ENCODE measurements at regions not wholly inside any gene's neighbourhood (a gene's known extent, or its start where the extent isn't known, plus 50 kb on each side); places are given as distances from the start of the nearest gene placed in this dataset.
"Not testable (repeated sequence)": the region's sequence is repeated elsewhere in the genome, so short reads cannot be mapped to it uniquely, and the experiment has no call there.

DNA sequence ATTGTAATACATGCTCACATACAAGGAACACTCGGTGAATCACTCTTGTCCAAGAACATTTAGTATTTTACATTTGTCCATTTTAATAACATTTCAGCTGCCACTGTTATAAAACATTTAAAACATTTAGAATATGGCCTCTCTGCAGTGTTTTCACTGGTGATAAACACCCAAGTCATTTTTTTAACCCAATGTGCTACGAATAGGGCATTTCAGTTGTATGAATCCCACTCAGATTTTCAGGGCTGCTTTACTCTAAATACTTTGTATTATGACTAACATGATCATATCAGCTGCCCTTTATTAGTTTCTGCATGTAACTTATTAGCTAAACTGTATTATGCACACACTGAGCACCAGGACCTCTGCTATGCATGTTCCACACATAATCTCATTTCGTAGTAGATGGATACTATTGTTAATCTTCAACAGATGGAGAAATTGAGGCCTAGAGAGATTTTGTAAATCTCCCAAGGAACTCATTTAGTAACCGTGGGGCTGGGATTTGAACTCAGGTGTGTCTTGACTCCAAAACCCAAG, 148.6 kb upstream of the CDIN1 start:
- DNase-seq: no peak

DNA sequence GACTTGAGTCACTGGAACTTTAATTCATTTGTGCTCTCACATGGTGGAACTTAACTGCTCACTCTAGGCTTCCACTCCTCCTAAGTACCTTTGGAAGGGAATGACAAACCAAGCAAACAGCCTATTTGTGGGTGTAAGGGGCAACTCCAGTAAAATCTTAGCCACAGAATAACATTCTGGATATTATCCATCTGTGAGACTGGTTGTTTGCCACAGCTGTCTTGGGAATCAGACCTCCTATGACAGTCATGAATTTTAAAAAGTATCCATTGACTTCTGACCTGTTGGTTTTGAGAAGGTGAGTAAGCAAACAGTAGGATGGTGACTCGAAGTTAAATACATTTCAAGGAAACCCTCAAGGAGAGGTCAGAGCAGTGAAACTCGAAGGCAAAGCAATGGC, 147.3 kb upstream of the CDIN1 start:
- no peak for DNase-seq

- no peak for DNase-seq
Observed at GRCh38 chr15:36434177-36434576, 145.2 kb upstream of the CDIN1 start.

DNA sequence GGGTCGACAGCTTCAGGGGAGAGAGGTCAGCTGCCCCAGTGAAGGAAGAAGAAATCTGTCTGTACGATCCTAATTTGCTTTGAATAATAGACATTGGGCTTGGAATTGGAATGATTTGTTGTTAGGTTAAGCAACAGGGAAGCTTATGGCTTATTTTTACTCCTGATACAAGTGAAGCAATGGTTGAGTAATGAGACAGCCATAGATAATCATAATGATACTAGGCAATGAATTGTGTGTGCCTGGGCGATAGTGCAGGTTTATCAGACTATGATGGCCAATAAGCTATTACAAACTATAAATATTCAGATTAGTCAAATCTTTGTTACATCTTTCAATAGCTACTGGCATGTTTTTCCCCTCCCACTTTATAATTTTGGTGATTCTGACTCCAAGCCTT, 140.9 kb upstream of the CDIN1 start:
- no peak for DNase-seq

GRCh38 chr15:36447373-36447772, 132.1 kb upstream of the CDIN1 start:
- no peak for DNase-seq

- no peak for DNase-seq
Observed at GRCh38 chr15:36448418-36448817, 131.0 kb upstream of the CDIN1 start.

GRCh38 chr15:36449084-36449661, 130.3 kb upstream of the CDIN1 start:
- DNase-seq: no peak

DNA sequence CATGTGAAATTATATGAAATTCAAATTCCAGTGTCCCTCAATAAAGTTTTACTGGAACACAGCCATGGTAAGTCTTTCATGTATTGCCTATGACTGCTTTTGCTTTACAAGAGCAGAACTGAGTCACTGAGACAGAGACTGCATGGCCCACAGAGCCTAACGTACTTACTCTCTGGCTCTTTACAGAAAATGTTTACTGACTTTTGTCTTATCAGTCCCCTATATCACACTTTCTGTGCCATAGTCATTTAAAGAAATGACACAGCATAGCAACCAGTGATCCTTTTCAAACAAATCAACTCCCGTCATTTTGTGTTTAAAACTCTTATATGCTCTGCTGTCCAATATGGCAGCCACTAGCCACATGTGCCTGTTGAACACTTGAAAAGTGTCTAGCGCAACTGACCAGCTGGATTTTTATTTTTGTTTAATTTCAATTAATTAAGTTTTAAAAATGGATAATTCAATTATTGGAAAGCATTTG, 129.7 kb upstream of the CDIN1 start:
- no peak for DNase-seq

- DNase-seq: not testable (repeated sequence)
Observed at GRCh38 chr15:36454244-36454643, 125.2 kb upstream of the CDIN1 start.

GRCh38 chr15:36458411-36458810, 121.0 kb upstream of the CDIN1 start:
- no peak for DNase-seq

GRCh38 chr15:36465304-36465703, 114.1 kb upstream of the CDIN1 start:
- DNase-seq: no peak

DNA sequence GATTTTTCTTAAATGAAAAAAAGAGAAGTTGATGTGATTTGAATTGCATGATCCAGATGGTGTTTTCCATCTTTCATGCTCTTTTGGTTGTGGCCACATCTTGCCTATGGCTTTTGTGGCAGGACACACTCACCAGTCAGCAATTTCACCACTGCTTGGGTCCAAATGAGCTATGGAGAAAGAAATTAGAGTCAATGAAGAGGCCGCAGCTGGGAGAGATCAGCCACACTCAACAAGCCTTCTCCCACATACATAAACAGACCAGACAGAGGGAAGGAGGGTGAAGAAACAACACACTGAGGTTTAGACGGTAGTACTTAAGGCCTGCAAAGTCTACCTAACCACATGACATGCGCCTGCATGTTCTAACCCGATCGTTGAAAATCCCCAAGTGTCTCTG, 110.7 kb upstream of the CDIN1 start:
- no peak for DNase-seq

DNA sequence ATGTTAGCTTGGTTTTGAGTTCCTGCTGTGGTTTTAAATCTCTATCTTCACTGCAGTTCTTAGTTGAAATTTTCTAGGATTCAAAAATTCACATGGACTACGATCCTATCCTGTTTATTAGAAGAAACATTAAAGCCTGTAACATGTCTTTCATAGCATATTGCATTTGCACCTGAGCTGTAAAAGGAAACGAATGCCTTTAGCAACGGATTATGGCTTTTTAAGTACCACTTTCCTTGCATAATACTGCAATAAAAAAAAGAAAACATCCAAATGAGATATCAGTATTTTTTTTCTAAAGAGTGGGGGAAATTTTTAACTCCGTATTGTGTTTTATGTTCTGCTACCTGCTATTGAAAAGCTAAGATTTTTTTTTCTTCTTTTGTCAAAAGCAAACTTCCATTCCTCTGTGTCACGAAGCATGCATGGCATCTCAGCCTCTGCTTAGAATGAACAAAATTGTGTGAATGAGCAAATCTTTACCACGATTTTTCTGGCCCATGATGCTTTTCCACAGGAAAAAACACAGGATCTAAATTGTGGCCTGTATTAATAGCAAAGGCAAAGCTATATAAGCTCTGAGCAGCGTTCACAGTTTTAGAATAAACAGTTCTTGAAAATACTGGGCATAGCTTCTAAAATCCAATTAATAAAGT, 110.0 kb upstream of the CDIN1 start:
- no peak for DNase-seq

DNA sequence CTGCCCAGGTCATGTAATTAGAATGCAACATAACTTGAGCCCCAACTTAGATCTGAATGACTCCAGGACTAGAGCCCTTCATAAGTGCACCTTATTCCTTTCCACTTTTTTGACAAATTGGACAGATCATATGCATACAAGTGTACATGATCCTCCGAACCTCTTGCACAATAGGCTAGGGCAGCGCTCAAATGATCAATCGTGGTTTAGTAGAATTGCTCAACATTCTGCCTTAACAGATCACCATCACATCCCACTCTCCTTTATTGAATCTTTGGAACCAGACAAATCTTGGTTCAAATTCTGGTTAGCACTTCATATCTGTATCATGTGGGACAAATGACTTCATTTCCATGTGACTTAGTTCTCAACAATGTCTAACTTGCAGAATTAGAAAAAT, 106.8 kb upstream of the CDIN1 start:
- no peak for DNase-seq

GRCh38 chr15:36478561-36478960, 100.9 kb upstream of the CDIN1 start:
- no peak for DNase-seq

- DNase-seq: no peak
Observed at GRCh38 chr15:36479200-36479896, 100.1 kb upstream of the CDIN1 start.

- DNase-seq: no peak
Observed at GRCh38 chr15:36481156-36481555, 98.3 kb upstream of the CDIN1 start.

GRCh38 chr15:36483409-36483808, 96.0 kb upstream of the CDIN1 start:
- no peak for DNase-seq

DNA sequence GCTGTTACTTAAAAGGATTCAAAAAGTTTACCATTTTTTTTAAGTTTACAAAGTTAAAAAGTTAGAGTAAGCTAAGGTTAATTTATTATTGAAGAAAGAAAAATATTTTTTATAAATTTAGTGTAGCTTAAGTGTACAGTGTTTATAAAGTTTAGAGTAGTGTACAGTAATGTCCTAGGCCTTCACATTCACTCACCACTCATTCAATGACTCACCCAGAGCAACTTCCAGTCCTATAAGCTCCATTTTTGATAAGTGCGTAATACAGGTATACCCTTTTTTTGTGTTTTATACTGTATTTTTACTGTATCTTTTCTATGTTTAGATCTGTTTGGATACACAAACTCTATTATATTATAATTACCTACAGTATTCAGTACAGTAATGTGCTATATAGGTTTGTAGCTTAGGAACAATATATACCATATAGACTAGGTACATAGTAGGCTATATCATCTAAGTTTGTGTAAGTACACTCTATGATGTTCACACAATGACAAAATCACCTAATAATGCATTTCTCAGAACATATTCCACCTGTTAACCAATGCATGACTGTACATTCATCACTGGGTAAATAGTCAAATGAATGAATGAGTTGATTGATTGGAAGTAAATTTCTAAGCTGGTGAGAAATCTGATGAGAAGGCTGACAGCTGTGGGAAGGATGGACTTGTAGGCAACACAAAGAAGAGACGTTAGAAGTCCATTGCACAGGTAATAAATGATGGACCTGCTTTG, 95.2 kb upstream of the CDIN1 start:
- DNase-seq: no peak

- no peak for DNase-seq
Observed at GRCh38 chr15:36491912-36492311, 87.5 kb upstream of the CDIN1 start.

DNA sequence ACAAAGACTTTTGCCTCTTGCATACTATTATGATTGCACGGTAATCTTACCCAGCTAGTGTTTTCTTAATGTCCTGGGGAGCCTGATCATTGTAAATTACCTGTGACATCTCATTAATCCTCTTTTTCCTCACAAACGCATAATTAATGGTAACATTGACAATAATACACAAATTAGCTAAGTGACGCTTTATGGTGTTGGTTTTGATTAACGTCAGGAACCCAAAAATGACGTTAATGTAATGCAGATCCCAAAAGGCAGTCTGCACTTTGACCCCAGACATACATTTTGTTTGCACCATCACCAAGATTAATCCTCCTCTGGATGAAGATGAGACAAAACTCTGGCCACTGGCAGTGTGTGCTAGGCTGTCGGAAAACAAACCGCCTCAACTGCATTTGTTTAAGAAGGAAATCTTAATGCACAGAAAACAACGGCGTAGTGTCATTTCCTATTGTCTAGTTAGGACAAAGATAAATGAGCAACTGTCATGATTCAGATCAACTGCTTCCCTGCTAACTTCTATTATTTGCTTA, 83.9 kb upstream of the CDIN1 start:
- no peak for DNase-seq

- DNase-seq: no peak
Observed at GRCh38 chr15:36497901-36498300, 81.5 kb upstream of the CDIN1 start.

DNA sequence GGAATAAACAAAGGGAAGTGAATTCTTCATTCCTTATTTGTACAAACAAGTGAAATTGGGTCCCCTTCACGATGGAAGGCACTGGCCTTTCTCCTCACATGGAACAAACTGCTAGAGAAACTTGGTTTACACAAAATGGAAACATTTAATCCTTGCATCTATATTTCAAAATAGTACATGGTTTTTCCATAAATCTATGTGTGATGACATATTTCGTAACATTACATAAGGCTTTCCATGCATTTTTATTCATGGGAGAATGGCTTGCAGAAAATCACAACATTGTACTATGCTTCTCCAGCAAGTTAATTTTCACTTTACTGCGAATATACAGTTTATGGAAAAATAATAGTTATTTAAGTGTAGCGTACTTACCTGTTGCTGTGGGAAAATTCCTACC, 81.0 kb upstream of the CDIN1 start:
- no peak for DNase-seq
